Upper lobe of left lung (tissue), 4 donors: ENCODE measurements at regions not wholly inside any gene's neighbourhood (a gene's known extent, or its start where the extent isn't known, plus 50 kb on each side); places are given as distances from the start of the nearest gene placed in this dataset.

Experiments
- CTCF ChIP-seq, 6 experiments: fragments of 450-650 bp in 4 of 6; fragments of 200-600 bp in 2 of 6; sonication (generic) in 2 of 6; IDR thresholded peaks; one replicate each; pipeline ENCODE4 v1.5.1; 2016 to 2019; ENCODE audit warnings: antibody characterized with exemption in 6 of 6
- POLR2A ChIP-seq, 4 donors: fragments of 450-650 bp; IDR thresholded peaks; one replicate each; pipeline ENCODE4 v1.5.1; 2016 to 2017; ENCODE audit warnings: antibody characterized with exemption in 4 of 4, mild to moderate bottlenecking in 2 of 4
- POLR2AphosphoS5 ChIP-seq, 2 donors: sonication (generic); formaldehyde crosslinking; IDR thresholded peaks; one replicate each; pipeline ENCODE4 v1.5.1; 2017; ENCODE audit warnings: antibody characterized with exemption in 2 of 2

GRCh38 chr7:22604246-22604645, 104.3 kb upstream of the STEAP1B start:
- TF ChIP-seq CTCF (IDR thresholded peaks at IDR 0.05) (no peak), POLR2A (IDR thresholded peaks at IDR 0.05) (no peak), POLR2AphosphoS5 (IDR thresholded peaks at IDR 0.05) (no peak)
